Natural killer cell (primary cell): ENCODE measurements at regions not wholly inside any gene's neighbourhood (a gene's known extent, or its start where the extent isn't known, plus 50 kb on each side); places are given as distances from the start of the nearest gene placed in this dataset.

Experiments used
- ATAC-seq, 3 donors: fragments of 150-1000 bp in 2 of 3; fragments of 200-7000 bp in 1 of 3; cut with Tn5 transposase; 1 replicate in 1 of 3; 2 replicates in 2 of 3; pipeline ENCODE4 v1.10.0; 2021; ENCODE audit warnings: mild to moderate bottlenecking in 2 of 3, moderate library complexity in 2 of 3
- DNase-seq, 2 donors: peaks; one replicate each; pipeline versions ENCODE4 v3.0.0 to v3.0.0-alpha.2; 2013 to 2021; ENCODE audit warnings: mixed read lengths in 1 of 2
- H3K27ac ChIP-seq: one replicate; pipeline ENCODE4 v1.5.1; 2013; ENCODE audit warnings: mild to moderate bottlenecking, low read length
- H3K27me3 ChIP-seq: one replicate; pipeline ENCODE4 v1.6.1; 2013; ENCODE audit warnings: low read length; ENCODE audit not compliant: control insufficient read depth, insufficient read depth
- H3K36me3 ChIP-seq: one replicate; pipeline ENCODE4 v1.6.1; 2013; ENCODE audit warnings: low read length; ENCODE audit not compliant: control insufficient read depth, insufficient read depth
- H3K4me1 ChIP-seq: one replicate; pipeline ENCODE4 v1.6.1; 2013; ENCODE audit warnings: low read length; ENCODE audit not compliant: control insufficient read depth, insufficient read depth
- H3K4me3 ChIP-seq: one replicate; pipeline ENCODE4 v1.5.1; 2013; ENCODE audit warnings: low read length
- H3K9me3 ChIP-seq: one replicate; pipeline ENCODE4 v1.6.1; 2013; ENCODE audit warnings: low read length; ENCODE audit not compliant: control insufficient read depth, insufficient read depth
- H3K27ac Mint-ChIP-seq, 2 donors: one replicate each; pipeline ENCODE4 v1.8.0; 2022; ENCODE audit warnings: mild to moderate bottlenecking in 2 of 2, mixed read lengths in 2 of 2, moderate library complexity in 1 of 2
- H3K27me3 Mint-ChIP-seq, 2 donors: one replicate each; pipeline ENCODE4 v1.8.0; 2022; ENCODE audit warnings: low read depth in 2 of 2, mixed read lengths in 2 of 2
- H3K36me3 Mint-ChIP-seq: one replicate; pipeline ENCODE4 v1.8.0; 2022; ENCODE audit warnings: mixed read lengths
- H3K4me1 Mint-ChIP-seq, 2 donors: one replicate each; pipeline ENCODE4 v1.8.0; 2022; ENCODE audit warnings: mixed read lengths in 2 of 2
- H3K4me3 Mint-ChIP-seq: one replicate; pipeline ENCODE4 v1.8.0; 2022; ENCODE audit warnings: mild to moderate bottlenecking, moderate library complexity, mixed read lengths
- H3K9me3 Mint-ChIP-seq, 2 donors: one replicate each; pipeline ENCODE4 v1.8.0; 2022; ENCODE audit warnings: mixed read lengths in 2 of 2
- CTCF ChIP-seq: fragments of 200-600 bp; IDR thresholded peaks from one replicate; pipeline ENCODE4 v1.8.0; 2022; ENCODE audit warnings: antibody characterized with exemption
- WGBS: methylation state at CpG from one replicate; pipeline ENCODE4 v1.1.7; 2013; ENCODE audit warnings: missing lambda C conversion rate; ENCODE audit not compliant: insufficient coverage; 5-methylcytosine and 5-hydroxymethylcytosine counted together
- intact Hi-C: fragments of 100-400 bp; cut with micrococcal nuclease; formaldehyde crosslinking; loops from one replicate; pipeline ENCODE4 v1.14.2; 2022

- ATAC-seq (no peak), DNase-seq (no peak)
- H3K9me3 Mint-ChIP-seq: peaks cover 6 to 13% of the 10 kb centered on the region in 2 donors
- WGBS: 95% methylated on average over 4 of the region's 4 CpGs
- Histone ChIP-seq H3K9me3 (peaks cover 4% of the 10 kb centered on the region), H3K4me1 (no peaks in the 10 kb centered on the region), H3K36me3 (no peaks in the 10 kb centered on the region), H3K27me3 (no peaks in the 10 kb centered on the region), H3K4me3 (no peak overlapping the region), H3K27ac (no peak overlapping the region)
- H3K36me3 Mint-ChIP-seq: no peaks in the 10 kb centered on the region
- intact Hi-C loops: no loop called here
- no peak overlapping the region for H3K4me3 Mint-ChIP-seq
- no peaks in the 10 kb centered on the region for H3K27me3 Mint-ChIP-seq
- no peaks in the 10 kb centered on the region for H3K4me1 Mint-ChIP-seq
- TF ChIP-seq CTCF: no peak
- no peak overlapping the region for H3K27ac Mint-ChIP-seq
Observed at GRCh38 chr2:107349329-107349728, 463.4 kb upstream of the ST6GAL2 start.

GRCh38 chr2:107354175-107354574 lies 468.2 kb upstream of the ST6GAL2 start:
- H3K4me1 ChIP-seq: no peaks in the 10 kb centered on the region
- DNase-seq (no peak), ATAC-seq (no peak)
- no peaks in the 10 kb centered on the region for H3K27me3 ChIP-seq
- Mint-ChIP-seq H3K27ac (no peak overlapping the region), H3K9me3 (peaks cover 6 to 8% of the 10 kb centered on the region in 2 donors), H3K36me3 (no peaks in the 10 kb centered on the region), H3K4me3 (no peak overlapping the region), H3K27me3 (no peaks in the 10 kb centered on the region), H3K4me1 (no peaks in the 10 kb centered on the region)
- TF ChIP-seq CTCF: no peak
- H3K36me3 ChIP-seq: no peaks in the 10 kb centered on the region
- intact Hi-C loops: no loop called here
- H3K4me3 ChIP-seq: no peak overlapping the region
- H3K27ac ChIP-seq: no peak overlapping the region
- WGBS: 51% methylated on average over 2 of the region's 3 CpGs
- H3K9me3 ChIP-seq: peaks cover 4% of the 10 kb centered on the region

- H3K4me3 Mint-ChIP-seq: no peak overlapping the region
- 61% methylated on average over 3 of the region's 6 CpGs for WGBS
- peaks cover 4 to 5% of the 10 kb centered on the region in 2 donors for H3K9me3 Mint-ChIP-seq
- no peaks in the 10 kb centered on the region for H3K4me1 Mint-ChIP-seq
- H3K27ac Mint-ChIP-seq: no peak overlapping the region
- DNase-seq: no peak
- H3K4me1 ChIP-seq: no peaks in the 10 kb centered on the region
- H3K27me3 Mint-ChIP-seq: no peaks in the 10 kb centered on the region
- intact Hi-C loops: no loop called here
- no peaks in the 10 kb centered on the region for H3K36me3 ChIP-seq
- no peak for TF ChIP-seq CTCF
- H3K4me3 ChIP-seq: no peak overlapping the region
- H3K36me3 Mint-ChIP-seq: no peaks in the 10 kb centered on the region
- no peaks in the 10 kb centered on the region for H3K9me3 ChIP-seq
- no peak for ATAC-seq
- no peak overlapping the region for H3K27ac ChIP-seq
- no peaks in the 10 kb centered on the region for H3K27me3 ChIP-seq
Observed at GRCh38 chr2:107358362-107358761, 468.3 kb upstream of the RGPD4 start.

GRCh38 chr2:107359021-107359420 lies 467.7 kb upstream of the RGPD4 start:
- H3K4me1 Mint-ChIP-seq: no peaks in the 10 kb centered on the region
- H3K27ac ChIP-seq: no peak overlapping the region
- H3K4me3 ChIP-seq: no peak overlapping the region
- peaks cover 6 to 7% of the 10 kb centered on the region in 2 donors for H3K9me3 Mint-ChIP-seq
- no peak overlapping the region for H3K4me3 Mint-ChIP-seq
- H3K4me1 ChIP-seq: no peaks in the 10 kb centered on the region
- no peak for TF ChIP-seq CTCF
- H3K36me3 ChIP-seq: no peaks in the 10 kb centered on the region
- no peak overlapping the region for H3K27ac Mint-ChIP-seq
- 85% methylated on average over 4 of the region's 4 CpGs for WGBS
- ATAC-seq: no peak
- H3K9me3 ChIP-seq: no peaks in the 10 kb centered on the region
- H3K36me3 Mint-ChIP-seq: peaks cover 5% of the 10 kb centered on the region
- no peaks in the 10 kb centered on the region for H3K27me3 ChIP-seq
- no peak for DNase-seq
- no peaks in the 10 kb centered on the region for H3K27me3 Mint-ChIP-seq
- intact Hi-C loops: no loop called here
